Gastroesophageal sphincter (tissue), 4 donors: ENCODE measurements at regions not wholly inside any gene's neighbourhood (a gene's known extent, or its start where the extent isn't known, plus 50 kb on each side); places are given as distances from the start of the nearest gene placed in this dataset.

Source experiments
- ATAC-seq: fragments of 150-250 bp; one replicate; pipeline ENCODE4 v1.9.1; 2016; ENCODE audit warnings: mild to moderate bottlenecking, moderate library complexity
- H3K27ac ChIP-seq, 4 donors: fragments of 200-600 bp; sonication (generic) in 3 of 4; 1 replicate in 3 of 4; 2 replicates in 1 of 4; pipeline ENCODE4 v1.5.1; 2016 to 2019
- H3K27me3 ChIP-seq: fragments of 200-600 bp; sonication (generic); one replicate; pipeline ENCODE4 v1.5.1; 2019
- H3K36me3 ChIP-seq, 2 donors: fragments of 200-600 bp; sonication (generic); one replicate each; pipeline ENCODE4 v1.5.1; 2019; ENCODE audit warnings: control low read depth in 1 of 2
- H3K4me1 ChIP-seq, 3 donors: fragments of 200-600 bp; sonication (generic); 1 replicate in 2 of 3; 2 replicates in 1 of 3; pipeline ENCODE4 v1.5.1; 2016 to 2019; ENCODE audit warnings: control low read depth in 2 of 3
- H3K4me3 ChIP-seq, 2 donors: fragments of 200-600 bp; sonication (generic); one replicate each; pipeline ENCODE4 v1.5.1; 2019; ENCODE audit warnings: mild to moderate bottlenecking in 1 of 2, moderate library complexity in 1 of 2
- H3K9me3 ChIP-seq, 3 donors: fragments of 200-600 bp; sonication (generic); one replicate each; pipeline ENCODE4 v1.5.1; 2017 to 2019; ENCODE audit warnings: control low read depth in 2 of 3
- EP300 ChIP-seq: sonication (generic); formaldehyde crosslinking; IDR thresholded peaks from one replicate; pipeline ENCODE4 v1.6.1; 2017; ENCODE audit warnings: antibody characterized with exemption, mild to moderate bottlenecking
- POLR2A ChIP-seq, 2 donors: fragments of 450-650 bp; IDR thresholded peaks; one replicate each; pipeline ENCODE4 v1.6.1; 2017; ENCODE audit warnings: antibody characterized with exemption in 2 of 2, mild to moderate bottlenecking in 2 of 2, moderate library complexity in 1 of 2
- POLR2AphosphoS5 ChIP-seq: sonication (generic); formaldehyde crosslinking; IDR thresholded peaks from one replicate; pipeline ENCODE4 v1.6.1; 2017; ENCODE audit warnings: antibody characterized with exemption
- WGBS, 2 donors: methylation state at CpG; one replicate each; pipeline ENCODE4 v1.1.5; 2018; ENCODE audit warnings: low coverage in 1 of 2; 5-methylcytosine and 5-hydroxymethylcytosine counted together
- TF ChIP-seq, protein P1 (sequence below), 4 experiments: fragments of 200-600 bp in 2 of 4; fragments of 450-650 bp in 2 of 4; sonication (generic) in 1 of 4; IDR thresholded peaks; one replicate each; pipeline ENCODE4 v1.5.1; 2017 to 2019; ENCODE audit warnings: antibody characterized with exemption in 4 of 4, mild to moderate bottlenecking in 2 of 4, moderate library complexity in 2 of 4

- H3K36me3 ChIP-seq = no peaks in the 10 kb centered on the region
- TF ChIP-seq, protein P1, sequence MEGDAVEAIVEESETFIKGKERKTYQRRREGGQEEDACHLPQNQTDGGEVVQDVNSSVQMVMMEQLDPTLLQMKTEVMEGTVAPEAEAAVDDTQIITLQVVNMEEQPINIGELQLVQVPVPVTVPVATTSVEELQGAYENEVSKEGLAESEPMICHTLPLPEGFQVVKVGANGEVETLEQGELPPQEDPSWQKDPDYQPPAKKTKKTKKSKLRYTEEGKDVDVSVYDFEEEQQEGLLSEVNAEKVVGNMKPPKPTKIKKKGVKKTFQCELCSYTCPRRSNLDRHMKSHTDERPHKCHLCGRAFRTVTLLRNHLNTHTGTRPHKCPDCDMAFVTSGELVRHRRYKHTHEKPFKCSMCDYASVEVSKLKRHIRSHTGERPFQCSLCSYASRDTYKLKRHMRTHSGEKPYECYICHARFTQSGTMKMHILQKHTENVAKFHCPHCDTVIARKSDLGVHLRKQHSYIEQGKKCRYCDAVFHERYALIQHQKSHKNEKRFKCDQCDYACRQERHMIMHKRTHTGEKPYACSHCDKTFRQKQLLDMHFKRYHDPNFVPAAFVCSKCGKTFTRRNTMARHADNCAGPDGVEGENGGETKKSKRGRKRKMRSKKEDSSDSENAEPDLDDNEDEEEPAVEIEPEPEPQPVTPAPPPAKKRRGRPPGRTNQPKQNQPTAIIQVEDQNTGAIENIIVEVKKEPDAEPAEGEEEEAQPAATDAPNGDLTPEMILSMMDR (IDR thresholded peaks at IDR 0.05) = no peak
- TF ChIP-seq POLR2AphosphoS5 (no peak), EP300 (no peak), POLR2A (IDR thresholded peaks at IDR 0.05) (no peak)
- no peaks in the 10 kb centered on the region for H3K4me1 ChIP-seq
- no peak overlapping the region for H3K4me3 ChIP-seq
- 57 to 76% methylated on average over 4 to 5 of the region's 5 CpGs for WGBS, 2 donors
- peaks cover 2% of the 10 kb centered on the region for H3K27me3 ChIP-seq
- H3K9me3 ChIP-seq = no peaks in the 10 kb centered on the region
- ATAC-seq = no peak
- no peak overlapping the region for H3K27ac ChIP-seq
These were observed 71.9 kb downstream of the SOX11 start for GRCh38 chr2:5764041-5764440.

DNA sequence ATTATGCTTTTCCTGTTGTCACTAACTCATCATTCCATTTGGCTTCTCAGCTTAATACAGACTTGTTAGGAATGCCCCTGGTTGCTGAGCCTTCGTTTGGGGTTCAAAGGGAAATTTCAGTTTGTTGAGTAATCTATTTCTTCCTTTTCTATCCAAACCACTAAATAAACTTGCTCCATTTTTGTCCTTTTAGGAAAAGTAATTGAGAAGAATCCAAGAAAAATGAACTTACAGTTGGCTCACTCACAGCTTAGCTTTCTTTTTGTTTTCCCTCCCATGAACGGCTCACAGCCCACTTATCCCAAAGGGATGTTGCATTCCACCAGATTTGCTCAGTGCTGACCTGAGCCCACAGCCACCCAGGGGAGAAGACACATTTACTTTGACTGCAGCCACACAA lies 73.9 kb downstream of the SOX11 start:
- no peaks in the 10 kb centered on the region for H3K9me3 ChIP-seq
- no peak for TF ChIP-seq POLR2AphosphoS5
- TF ChIP-seq POLR2A (IDR thresholded peaks at IDR 0.05) = no peak
- TF ChIP-seq, protein P1 (IDR thresholded peaks at IDR 0.05) = no peak
- TF ChIP-seq EP300 = no peak
- H3K27ac ChIP-seq = no peak overlapping the region
- H3K4me3 ChIP-seq = no peak overlapping the region
- H3K4me1 ChIP-seq = no peaks in the 10 kb centered on the region
- no peaks in the 10 kb centered on the region for H3K36me3 ChIP-seq
- H3K27me3 ChIP-seq = peaks cover 4% of the 10 kb centered on the region
- WGBS, 2 donors = 32 to 58% methylated on average over 2 of the region's 2 CpGs
- no peak for ATAC-seq

DNA sequence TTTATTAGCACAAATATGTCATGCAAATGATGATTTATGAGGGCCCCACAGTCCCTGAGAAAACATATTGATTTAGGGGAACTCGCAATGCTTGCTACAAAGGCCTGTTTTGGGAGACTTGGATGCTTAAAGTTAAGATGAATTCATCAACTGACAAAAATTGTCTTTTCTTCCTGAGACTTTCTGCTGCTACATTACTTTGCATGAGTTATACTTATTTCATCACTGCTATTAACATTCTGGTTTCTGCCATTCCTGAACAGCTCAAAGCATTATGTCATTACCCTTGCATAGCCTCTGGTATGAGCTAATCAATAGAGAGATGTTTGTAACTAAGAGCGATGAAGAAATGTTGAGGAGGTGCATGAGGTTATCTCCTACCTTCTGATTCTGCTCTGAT lies 74.4 kb downstream of the SOX11 start:
- Histone ChIP-seq H3K9me3 (no peaks in the 10 kb centered on the region), H3K27me3 (peaks cover 4% of the 10 kb centered on the region), H3K36me3 (no peaks in the 10 kb centered on the region), H3K27ac (no peak overlapping the region), H3K4me1 (no peaks in the 10 kb centered on the region), H3K4me3 (no peak overlapping the region)
- ATAC-seq = no peak
- TF ChIP-seq POLR2A (IDR thresholded peaks at IDR 0.05) (no peak), POLR2AphosphoS5 (no peak), EP300 (no peak)
- TF ChIP-seq, protein P1 (IDR thresholded peaks at IDR 0.05) = no peak
- WGBS, 2 donors = 64 to 75% methylated on average over 1 of the region's 2 CpGs

DNA sequence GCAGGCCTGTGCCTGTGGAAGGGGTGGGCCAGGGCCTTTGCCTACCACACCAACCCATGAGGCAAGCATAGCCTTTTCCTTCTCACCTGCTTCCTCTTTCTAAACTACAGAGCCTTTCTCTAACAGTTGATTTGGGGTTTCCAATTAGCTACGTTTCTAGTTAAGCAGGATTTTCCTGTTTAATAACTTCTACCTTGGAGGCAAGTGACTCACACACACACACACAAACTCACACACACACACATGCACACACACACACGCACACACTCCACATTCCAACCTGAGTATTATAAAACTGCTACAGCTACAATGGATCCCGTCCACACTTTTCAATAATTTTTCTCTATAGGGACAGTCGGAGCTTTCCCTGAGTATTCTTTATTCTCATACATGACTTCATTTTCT lies 84.9 kb downstream of the SOX11 start:
- H3K36me3 ChIP-seq = no peaks in the 10 kb centered on the region

GRCh38 chr2:5781679-5782078 lies 89.5 kb downstream of the SOX11 start:
- no peaks in the 10 kb centered on the region for H3K36me3 ChIP-seq
- 63 to 71% methylated on average over 1 to 7 of the region's 14 CpGs for WGBS, 2 donors
- no peak for TF ChIP-seq POLR2AphosphoS5
- H3K4me3 ChIP-seq = no peak overlapping the region
- H3K27me3 ChIP-seq = no peaks in the 10 kb centered on the region
- no peaks in the 10 kb centered on the region for H3K4me1 ChIP-seq
- ATAC-seq = no peak
- no peak overlapping the region for H3K27ac ChIP-seq
- H3K9me3 ChIP-seq = peaks cover 0 to 8% (median 0%) of the 10 kb centered on the region in 3 donors

More for the DNA sequence above, 84.9 kb downstream of the SOX11 start:
- Histone ChIP-seq H3K4me3 (no peak overlapping the region), H3K9me3 (no peaks in the 10 kb centered on the region), H3K4me1 (no peaks in the 10 kb centered on the region), H3K27me3 (no peaks in the 10 kb centered on the region), H3K27ac (no peak overlapping the region)
- 77 to 80% methylated on average over 4 of the region's 4 CpGs for WGBS, 2 donors
- ATAC-seq = no peak
- TF ChIP-seq EP300 (no peak), POLR2AphosphoS5 (no peak), POLR2A (IDR thresholded peaks at IDR 0.05) (no peak)
- TF ChIP-seq, protein P1 (IDR thresholded peaks at IDR 0.05) = no peak
